ENCODE measurements at regions not wholly inside any gene's neighbourhood (a gene's known extent, or its start where the extent isn't known, plus 50 kb on each side); places are given as distances from the start of the nearest gene placed in this dataset.

GRCh38 chr1:56284928-56285327 lies 294.4 kb downstream of the PLPP3 start (continued):
- no peak for TF ChIP-seq CREB3 (CRISPR knock-in tag; IDR thresholded peaks at IDR 0.05)
- no peak for TF ChIP-seq ZFP41 (CRISPR knock-in tag; IDR thresholded peaks at IDR 0.05; ENCODE audit: borderline replicate concordance)
- TF ChIP-seq HDAC2 (CRISPR knock-in tag; IDR thresholded peaks at IDR 0.05) = 0 out of 2 replicates have a peak, but pooled peaks have one; percentile 52
- no peak for TF ChIP-seq SMYD3 (CRISPR knock-in tag; IDR thresholded peaks at IDR 0.05)
- TF ChIP-seq ZNF770 (CRISPR knock-in tag; IDR thresholded peaks at IDR 0.05) = no peak
- TF ChIP-seq ELF4 (CRISPR knock-in tag; IDR thresholded peaks at IDR 0.05; ENCODE audit: borderline replicate concordance) = no peak
- TF ChIP-seq ZNF816 (CRISPR knock-in tag; IDR thresholded peaks at IDR 0.05; ENCODE audit: borderline replicate concordance) = no peak
- 0 out of 2 replicates have a peak, but pooled peaks have one; percentile 60 for TF ChIP-seq SMAD3 (CRISPR knock-in tag; IDR thresholded peaks at IDR 0.05)
- no peak for TF ChIP-seq ZKSCAN5 (CRISPR knock-in tag; IDR thresholded peaks at IDR 0.05)
- no peak for TF ChIP-seq THAP9 (CRISPR knock-in tag; IDR thresholded peaks at IDR 0.05; ENCODE audit: borderline replicate concordance)
- no peak for TF ChIP-seq ZNF224 (CRISPR knock-in tag; IDR thresholded peaks at IDR 0.05)
- TF ChIP-seq KAT8 (CRISPR knock-in tag; IDR thresholded peaks at IDR 0.05) = 0 out of 2 replicates have a peak, but pooled peaks have one; percentile 46
- peak; percentile 36; the same call in 1 of the 2 replicates for TF ChIP-seq MEF2D (CRISPR knock-in tag; IDR thresholded peaks at IDR 0.05)
- TF ChIP-seq ZFP36L1 (CRISPR knock-in tag; IDR thresholded peaks at IDR 0.05) = no peak
- peak; percentile 52; the same call in 1 of the 2 replicates for TF ChIP-seq SPEN (CRISPR knock-in tag; IDR thresholded peaks at IDR 0.05; ENCODE audit: low read depth)
- TF ChIP-seq, protein P1, sequence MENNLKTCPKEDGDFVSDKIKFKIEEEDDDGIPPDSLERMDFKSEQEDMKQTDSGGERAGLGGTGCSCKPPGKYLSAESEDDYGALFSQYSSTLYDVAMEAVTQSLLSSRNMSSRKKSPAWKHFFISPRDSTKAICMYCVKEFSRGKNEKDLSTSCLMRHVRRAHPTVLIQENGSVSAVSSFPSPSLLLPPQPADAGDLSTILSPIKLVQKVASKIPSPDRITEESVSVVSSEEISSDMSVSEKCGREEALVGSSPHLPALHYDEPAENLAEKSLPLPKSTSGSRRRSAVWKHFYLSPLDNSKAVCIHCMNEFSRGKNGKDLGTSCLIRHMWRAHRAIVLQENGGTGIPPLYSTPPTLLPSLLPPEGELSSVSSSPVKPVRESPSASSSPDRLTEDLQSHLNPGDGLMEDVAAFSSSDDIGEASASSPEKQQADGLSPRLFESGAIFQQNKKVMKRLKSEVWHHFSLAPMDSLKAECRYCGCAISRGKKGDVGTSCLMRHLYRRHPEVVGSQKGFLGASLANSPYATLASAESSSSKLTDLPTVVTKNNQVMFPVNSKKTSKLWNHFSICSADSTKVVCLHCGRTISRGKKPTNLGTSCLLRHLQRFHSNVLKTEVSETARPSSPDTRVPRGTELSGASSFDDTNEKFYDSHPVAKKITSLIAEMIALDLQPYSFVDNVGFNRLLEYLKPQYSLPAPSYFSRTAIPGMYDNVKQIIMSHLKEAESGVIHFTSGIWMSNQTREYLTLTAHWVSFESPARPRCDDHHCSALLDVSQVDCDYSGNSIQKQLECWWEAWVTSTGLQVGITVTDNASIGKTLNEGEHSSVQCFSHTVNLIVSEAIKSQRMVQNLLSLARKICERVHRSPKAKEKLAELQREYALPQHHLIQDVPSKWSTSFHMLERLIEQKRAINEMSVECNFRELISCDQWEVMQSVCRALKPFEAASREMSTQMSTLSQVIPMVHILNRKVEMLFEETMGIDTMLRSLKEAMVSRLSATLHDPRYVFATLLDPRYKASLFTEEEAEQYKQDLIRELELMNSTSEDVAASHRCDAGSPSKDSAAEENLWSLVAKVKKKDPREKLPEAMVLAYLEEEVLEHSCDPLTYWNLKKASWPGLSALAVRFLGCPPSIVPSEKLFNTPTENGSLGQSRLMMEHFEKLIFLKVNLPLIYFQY (CRISPR knock-in tag; IDR thresholded peaks at IDR 0.05; ENCODE audit: borderline replicate concordance) = 0 out of 2 replicates have a peak, but pooled peaks have one; percentile 47
- TF ChIP-seq, protein P2, sequence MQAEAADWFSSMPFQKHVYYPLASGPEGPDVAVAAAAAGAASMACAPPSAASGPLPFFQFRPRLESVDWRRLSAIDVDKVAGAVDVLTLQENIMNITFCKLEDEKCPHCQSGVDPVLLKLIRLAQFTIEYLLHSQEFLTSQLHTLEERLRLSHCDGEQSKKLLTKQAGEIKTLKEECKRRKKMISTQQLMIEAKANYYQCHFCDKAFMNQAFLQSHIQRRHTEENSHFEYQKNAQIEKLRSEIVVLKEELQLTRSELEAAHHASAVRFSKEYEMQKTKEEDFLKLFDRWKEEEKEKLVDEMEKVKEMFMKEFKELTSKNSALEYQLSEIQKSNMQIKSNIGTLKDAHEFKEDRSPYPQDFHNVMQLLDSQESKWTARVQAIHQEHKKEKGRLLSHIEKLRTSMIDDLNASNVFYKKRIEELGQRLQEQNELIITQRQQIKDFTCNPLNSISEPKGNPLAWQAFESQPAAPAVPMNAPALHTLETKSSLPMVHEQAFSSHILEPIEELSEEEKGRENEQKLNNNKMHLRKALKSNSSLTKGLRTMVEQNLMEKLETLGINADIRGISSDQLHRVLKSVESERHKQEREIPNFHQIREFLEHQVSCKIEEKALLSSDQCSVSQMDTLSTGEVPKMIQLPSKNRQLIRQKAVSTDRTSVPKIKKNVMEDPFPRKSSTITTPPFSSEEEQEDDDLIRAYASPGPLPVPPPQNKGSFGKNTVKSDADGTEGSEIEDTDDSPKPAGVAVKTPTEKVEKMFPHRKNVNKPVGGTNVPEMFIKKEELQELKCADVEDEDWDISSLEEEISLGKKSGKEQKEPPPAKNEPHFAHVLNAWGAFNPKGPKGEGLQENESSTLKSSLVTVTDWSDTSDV (CRISPR knock-in tag; IDR thresholded peaks at IDR 0.05) = no peak
